ENCODE measurements at regions not wholly inside any gene's neighbourhood (a gene's known extent, or its start where the extent isn't known, plus 50 kb on each side); places are given as distances from the start of the nearest gene placed in this dataset.

DNA sequence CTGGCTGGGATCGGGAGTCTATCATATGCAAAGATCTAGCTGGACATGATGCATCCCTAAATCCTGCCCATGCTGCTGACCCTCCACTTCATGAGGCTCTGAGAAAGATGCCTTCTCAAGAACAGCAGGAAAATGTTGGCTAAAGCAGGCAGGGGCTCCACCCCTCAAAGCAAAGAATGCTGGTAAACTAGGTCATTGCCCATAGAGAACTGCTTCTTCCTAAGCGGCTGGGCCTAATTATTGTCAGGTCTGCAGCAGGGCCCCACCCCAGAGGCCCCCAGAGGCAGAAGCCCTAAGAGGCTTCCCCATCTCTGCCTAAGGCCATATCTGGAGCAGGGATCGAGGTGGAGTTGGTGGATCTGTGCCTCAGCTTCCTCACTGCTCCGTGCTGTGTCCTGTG is 447.4 kb upstream of the PROK2 start:
- H3K4me3 ChIP-seq (replicated peaks; ENCODE audit: low read depth, low read length): no peak overlapping the region
- peaks cover 6% of the 10 kb centered on the region; the same call in 1 of the 2 replicates for H3K27me3 ChIP-seq (replicated peaks; ENCODE audit: control insufficient read depth, insufficient read depth, low read length)
- no peak for DNase-seq (ENCODE audit: extremely low read depth, insufficient read length)
- no peaks in the 10 kb centered on the region for H3K36me3 ChIP-seq (ENCODE audit: control insufficient read depth, insufficient read depth, low read length)
- TF ChIP-seq, protein P1, sequence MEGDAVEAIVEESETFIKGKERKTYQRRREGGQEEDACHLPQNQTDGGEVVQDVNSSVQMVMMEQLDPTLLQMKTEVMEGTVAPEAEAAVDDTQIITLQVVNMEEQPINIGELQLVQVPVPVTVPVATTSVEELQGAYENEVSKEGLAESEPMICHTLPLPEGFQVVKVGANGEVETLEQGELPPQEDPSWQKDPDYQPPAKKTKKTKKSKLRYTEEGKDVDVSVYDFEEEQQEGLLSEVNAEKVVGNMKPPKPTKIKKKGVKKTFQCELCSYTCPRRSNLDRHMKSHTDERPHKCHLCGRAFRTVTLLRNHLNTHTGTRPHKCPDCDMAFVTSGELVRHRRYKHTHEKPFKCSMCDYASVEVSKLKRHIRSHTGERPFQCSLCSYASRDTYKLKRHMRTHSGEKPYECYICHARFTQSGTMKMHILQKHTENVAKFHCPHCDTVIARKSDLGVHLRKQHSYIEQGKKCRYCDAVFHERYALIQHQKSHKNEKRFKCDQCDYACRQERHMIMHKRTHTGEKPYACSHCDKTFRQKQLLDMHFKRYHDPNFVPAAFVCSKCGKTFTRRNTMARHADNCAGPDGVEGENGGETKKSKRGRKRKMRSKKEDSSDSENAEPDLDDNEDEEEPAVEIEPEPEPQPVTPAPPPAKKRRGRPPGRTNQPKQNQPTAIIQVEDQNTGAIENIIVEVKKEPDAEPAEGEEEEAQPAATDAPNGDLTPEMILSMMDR (IDR thresholded peaks at IDR 0.05; ENCODE audit: insufficient read depth, low read length, poor library complexity, severe bottlenecking): no peak

DNA sequence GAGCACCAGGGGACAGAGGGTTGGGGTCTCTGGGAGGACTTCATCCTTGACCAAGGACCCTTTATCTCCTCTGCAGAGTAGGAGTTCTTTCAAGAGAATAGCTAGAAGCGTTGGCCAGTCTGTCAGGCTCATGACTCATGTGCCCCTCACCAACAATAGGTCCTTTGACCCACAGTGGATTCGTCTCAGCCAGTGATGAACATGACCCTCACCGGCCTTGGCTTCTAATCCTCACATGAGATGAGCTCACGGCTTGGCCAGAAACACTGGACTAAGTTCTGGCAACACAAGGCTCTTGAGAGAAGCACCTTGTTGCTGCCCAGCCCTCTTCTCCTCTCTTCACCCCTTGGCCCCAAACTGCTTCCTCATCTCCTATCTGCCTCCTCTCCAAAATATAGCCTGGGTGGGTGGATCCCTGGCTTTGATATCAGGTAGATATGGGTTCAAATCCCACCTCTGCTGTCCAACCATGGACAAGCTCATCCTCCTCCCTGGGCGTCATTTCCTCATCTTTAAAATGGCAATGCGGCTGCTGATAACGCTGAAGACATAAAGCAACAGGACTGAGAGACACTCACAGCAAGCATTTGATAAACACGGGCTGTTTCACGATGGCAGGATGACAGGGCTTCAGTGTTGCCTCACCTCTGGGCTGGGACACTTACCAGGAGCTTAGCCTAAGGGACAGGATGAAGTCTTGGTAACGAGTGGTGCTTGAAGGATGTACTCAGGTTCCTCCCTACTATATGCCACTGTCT is 446.7 kb upstream of the PROK2 start:
- TF ChIP-seq, protein P1 (IDR thresholded peaks at IDR 0.05; ENCODE audit: insufficient read depth, low read length, poor library complexity, severe bottlenecking): no peak
- no peak overlapping the region for H3K4me3 ChIP-seq (replicated peaks; ENCODE audit: low read depth, low read length)
- H3K27me3 ChIP-seq (replicated peaks; ENCODE audit: control insufficient read depth, insufficient read depth, low read length): peaks cover 6% of the 10 kb centered on the region; the same call in 1 of the 2 replicates
- no peaks in the 10 kb centered on the region for H3K36me3 ChIP-seq (ENCODE audit: control insufficient read depth, insufficient read depth, low read length)
- DNase-seq (ENCODE audit: extremely low read depth, insufficient read length): no peak

DNA sequence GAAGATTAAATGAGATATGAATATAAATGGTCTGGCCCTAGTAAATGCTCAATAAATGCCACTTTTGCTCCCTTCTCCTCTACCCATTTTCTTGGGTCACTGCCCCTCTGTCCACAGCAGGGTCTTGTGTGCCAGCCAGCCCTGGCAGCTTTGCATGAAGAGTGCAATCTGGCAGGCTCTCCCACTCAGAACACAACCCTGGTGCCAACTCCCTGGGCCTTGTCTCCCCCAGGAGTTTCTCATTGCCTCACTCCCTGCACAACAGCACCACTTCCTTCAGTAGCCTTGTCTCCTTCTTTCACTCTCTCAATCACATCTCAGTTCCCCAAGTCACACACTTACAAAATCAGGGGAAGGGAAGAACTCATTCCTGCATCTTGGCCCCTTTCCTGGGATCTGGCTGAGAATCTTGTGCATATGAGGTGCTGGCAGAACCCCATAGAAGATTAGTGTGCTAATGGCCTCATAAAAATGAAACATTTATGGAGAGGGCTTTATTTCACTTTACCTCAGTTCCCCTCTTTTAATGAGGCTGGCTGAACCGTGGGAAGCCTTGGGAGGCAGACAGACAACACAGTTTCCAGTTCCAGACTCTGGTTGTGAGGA is 445.9 kb upstream of the PROK2 start:
- H3K4me3 ChIP-seq (replicated peaks; ENCODE audit: low read depth, low read length): no peak overlapping the region
- DNase-seq (ENCODE audit: extremely low read depth, insufficient read length): no peak
- H3K36me3 ChIP-seq (ENCODE audit: control insufficient read depth, insufficient read depth, low read length): no peaks in the 10 kb centered on the region
- TF ChIP-seq, protein P1 (IDR thresholded peaks at IDR 0.05; ENCODE audit: insufficient read depth, low read length, poor library complexity, severe bottlenecking): no peak
- peaks cover 6% of the 10 kb centered on the region; the same call in 1 of the 2 replicates for H3K27me3 ChIP-seq (replicated peaks; ENCODE audit: control insufficient read depth, insufficient read depth, low read length)

DNA sequence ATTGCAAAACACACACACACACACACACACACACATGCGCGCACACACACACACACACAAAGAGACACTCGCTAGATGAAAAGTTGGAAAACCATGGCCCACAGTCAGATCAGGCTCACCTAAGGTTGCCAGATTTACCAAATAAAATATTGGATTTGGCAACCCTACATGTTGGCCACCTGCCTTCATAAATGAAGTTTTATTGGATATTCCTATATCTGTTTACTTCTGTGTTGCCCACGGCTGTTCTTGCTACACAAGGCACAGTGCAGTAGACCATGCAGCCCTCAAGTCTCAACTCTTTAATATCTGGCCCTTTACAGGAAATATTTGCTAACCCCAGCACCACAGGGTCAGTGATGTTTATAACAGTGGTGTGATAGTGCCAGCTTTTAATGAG is 445.0 kb upstream of the PROK2 start:
- H3K36me3 ChIP-seq (ENCODE audit: control insufficient read depth, insufficient read depth, low read length): no peaks in the 10 kb centered on the region
- H3K27me3 ChIP-seq (replicated peaks; ENCODE audit: control insufficient read depth, insufficient read depth, low read length): peaks cover 6% of the 10 kb centered on the region; the same call in 1 of the 2 replicates
- no peak overlapping the region for H3K4me3 ChIP-seq (replicated peaks; ENCODE audit: low read depth, low read length)
- no peak for DNase-seq (ENCODE audit: extremely low read depth, insufficient read length)
- TF ChIP-seq, protein P1 (IDR thresholded peaks at IDR 0.05; ENCODE audit: insufficient read depth, low read length, poor library complexity, severe bottlenecking): no peak

DNA sequence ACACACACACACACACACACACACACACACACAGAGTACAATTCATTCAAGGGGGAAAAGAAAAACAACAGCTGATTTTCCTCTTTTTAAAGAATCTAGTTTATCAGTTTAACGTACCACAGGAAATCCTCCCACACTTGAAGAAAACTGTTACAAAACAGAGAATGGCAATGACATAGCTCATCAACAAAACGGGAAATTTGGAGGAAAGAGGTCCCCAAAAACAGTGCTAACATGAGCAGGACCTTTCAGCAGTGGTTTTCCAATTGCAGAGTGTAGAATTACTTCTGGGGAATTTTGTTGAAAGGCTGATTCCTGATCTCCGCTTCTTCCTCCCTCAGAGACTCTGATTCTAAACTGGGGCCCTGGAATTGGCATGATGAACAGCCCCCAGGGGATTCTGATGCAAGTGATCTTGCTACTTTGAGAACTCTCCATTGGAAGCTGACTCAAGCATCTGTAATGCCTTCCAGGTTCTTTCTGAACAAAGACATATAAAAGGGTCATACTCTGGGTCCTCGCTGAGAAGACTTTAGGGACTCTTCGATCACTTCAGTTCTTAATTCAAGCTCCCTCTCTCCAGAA is 442.6 kb upstream of the PROK2 start:
- Histone ChIP-seq H3K27me3 (replicated peaks; ENCODE audit: control insufficient read depth, insufficient read depth, low read length) (peaks cover 6% of the 10 kb centered on the region; the same call in 1 of the 2 replicates), H3K36me3 (ENCODE audit: control insufficient read depth, insufficient read depth, low read length) (no peaks in the 10 kb centered on the region), H3K4me3 (replicated peaks; ENCODE audit: low read depth, low read length) (no peak overlapping the region)
- TF ChIP-seq, protein P1 (IDR thresholded peaks at IDR 0.05; ENCODE audit: insufficient read depth, low read length, poor library complexity, severe bottlenecking): no peak
- DNase-seq (ENCODE audit: extremely low read depth, insufficient read length): no peak
